Sigmoid colon (tissue), 6 donors: ENCODE measurements at regions not wholly inside any gene's neighbourhood (a gene's known extent, or its start where the extent isn't known, plus 50 kb on each side); places are given as distances from the start of the nearest gene placed in this dataset.

Source experiments
- DNase-seq: peaks from one replicate; pipeline ENCODE4 v3.0.0-alpha.2; 2019
- H3K27ac ChIP-seq, 4 donors: fragments of 200-600 bp; sonication (generic); one replicate each; pipeline ENCODE4 v1.5.1; 2016 to 2019; ENCODE audit warnings: mild to moderate bottlenecking in 1 of 4
- H3K27me3 ChIP-seq, 3 donors: fragments of 200-600 bp; sonication (generic); one replicate each; pipeline ENCODE4 v1.5.1; 2019; ENCODE audit warnings: mild to moderate bottlenecking in 1 of 3
- H3K36me3 ChIP-seq, 4 donors: fragments of 200-600 bp; sonication (generic); one replicate each; pipeline ENCODE4 v1.5.1; 2016 to 2019
- H3K4me1 ChIP-seq, 4 donors: fragments of 200-600 bp; sonication (generic); one replicate each; pipeline ENCODE4 v1.5.1; 2017 to 2019
- H3K4me3 ChIP-seq, 4 donors: fragments of 200-600 bp; sonication (generic); one replicate each; pipeline ENCODE4 v1.5.1; 2017 to 2019; ENCODE audit warnings: mild to moderate bottlenecking in 2 of 4, moderate library complexity in 1 of 4
- H3K9me3 ChIP-seq, 4 donors: fragments of 200-600 bp in 3 of 4; sonication (generic) in 3 of 4; one replicate each; pipeline versions ENCODE4 v1.5.1 to v1.6.1; 2013 to 2019
- EP300 ChIP-seq, 4 donors: sonication (generic); formaldehyde crosslinking; IDR thresholded peaks; one replicate each; pipeline ENCODE4 v1.6.1; 2017; ENCODE audit warnings: antibody characterized with exemption in 4 of 4
- POLR2A ChIP-seq, 2 donors: fragments of 450-650 bp; IDR thresholded peaks; one replicate each; pipeline ENCODE4 v1.6.1; 2016; ENCODE audit warnings: antibody characterized with exemption in 2 of 2, mild to moderate bottlenecking in 2 of 2, moderate library complexity in 2 of 2
- POLR2AphosphoS5 ChIP-seq, 4 donors: sonication (generic); formaldehyde crosslinking; IDR thresholded peaks; one replicate each; pipeline ENCODE4 v1.6.1; 2017; ENCODE audit warnings: antibody characterized with exemption in 4 of 4
- WGBS, 2 donors: extraction: QIAGEN DNeasy Blood & Tissue Kit; methylation state at CpG; one replicate each; pipeline ENCODE4 v1.1.7; 2013; 5-methylcytosine and 5-hydroxymethylcytosine counted together
- intact Hi-C: fragments of 100-400 bp; cut with DNase I; formaldehyde crosslinking; loops from one replicate; pipeline ENCODE4 v1.15.1; 2023
- TF ChIP-seq, protein P1 (sequence below), 4 experiments: fragments of 450-650 bp in 3 of 4; fragments of 200-600 bp in 1 of 4; IDR thresholded peaks; one replicate each; pipeline ENCODE4 v1.5.1; 2016 to 2019; ENCODE audit warnings: antibody characterized with exemption in 4 of 4, mild to moderate bottlenecking in 3 of 4, moderate library complexity in 2 of 4
- donor health status: healthy with polysubstance abuse.
- donor health status: healthy.

DNA sequence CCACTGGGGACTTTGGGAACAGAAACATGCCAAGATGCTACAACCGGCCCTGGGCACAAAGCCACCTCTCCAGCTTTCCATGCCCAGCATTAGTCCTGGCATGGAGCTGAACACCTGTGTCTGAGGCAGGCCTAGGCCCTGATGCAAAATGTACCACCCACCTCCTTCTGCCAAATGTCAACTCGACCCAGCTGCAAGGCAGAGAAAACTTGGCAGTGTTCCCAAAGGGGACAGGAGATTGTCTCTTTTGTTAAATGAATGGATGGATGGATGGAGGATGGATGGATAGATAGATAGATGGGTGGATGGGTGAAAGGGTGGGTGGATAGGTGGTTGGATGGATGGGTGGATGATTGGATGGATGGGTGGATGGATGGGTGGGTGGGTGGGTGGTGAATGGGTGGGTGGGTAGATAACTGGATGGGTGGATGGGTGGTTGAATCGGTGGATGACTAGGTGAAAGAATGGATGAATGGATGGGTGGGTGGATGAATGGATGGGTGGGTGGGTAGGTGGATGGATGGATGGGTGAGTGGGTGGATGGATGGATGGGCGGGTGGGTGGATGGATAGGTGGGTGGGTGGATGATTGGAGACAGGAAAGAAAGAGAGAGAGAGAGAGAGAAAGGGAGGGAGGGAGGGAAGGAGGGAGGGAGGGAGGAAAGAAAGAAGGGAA lies 73.4 kb upstream of the TNRC6C start:
- no peak for DNase-seq
- intact Hi-C loops = loop anchor here (5.0 to 10.0 kb wide), 2 partner anchors 73 to 130 kb away; no protein-coding TSS in a partner anchor
- no peaks in the 10 kb centered on the region for H3K9me3 ChIP-seq
- H3K4me1 ChIP-seq = peaks cover 5 to 32% (median 29%) of the 10 kb centered on the region in 4 donors
- no peaks in the 10 kb centered on the region for H3K27me3 ChIP-seq
- no peak overlapping the region for H3K27ac ChIP-seq
- TF ChIP-seq POLR2AphosphoS5 (IDR thresholded peaks at IDR 0.05) = no peak
- TF ChIP-seq POLR2A (IDR thresholded peaks at IDR 0.05) = no peak
- TF ChIP-seq, protein P1, sequence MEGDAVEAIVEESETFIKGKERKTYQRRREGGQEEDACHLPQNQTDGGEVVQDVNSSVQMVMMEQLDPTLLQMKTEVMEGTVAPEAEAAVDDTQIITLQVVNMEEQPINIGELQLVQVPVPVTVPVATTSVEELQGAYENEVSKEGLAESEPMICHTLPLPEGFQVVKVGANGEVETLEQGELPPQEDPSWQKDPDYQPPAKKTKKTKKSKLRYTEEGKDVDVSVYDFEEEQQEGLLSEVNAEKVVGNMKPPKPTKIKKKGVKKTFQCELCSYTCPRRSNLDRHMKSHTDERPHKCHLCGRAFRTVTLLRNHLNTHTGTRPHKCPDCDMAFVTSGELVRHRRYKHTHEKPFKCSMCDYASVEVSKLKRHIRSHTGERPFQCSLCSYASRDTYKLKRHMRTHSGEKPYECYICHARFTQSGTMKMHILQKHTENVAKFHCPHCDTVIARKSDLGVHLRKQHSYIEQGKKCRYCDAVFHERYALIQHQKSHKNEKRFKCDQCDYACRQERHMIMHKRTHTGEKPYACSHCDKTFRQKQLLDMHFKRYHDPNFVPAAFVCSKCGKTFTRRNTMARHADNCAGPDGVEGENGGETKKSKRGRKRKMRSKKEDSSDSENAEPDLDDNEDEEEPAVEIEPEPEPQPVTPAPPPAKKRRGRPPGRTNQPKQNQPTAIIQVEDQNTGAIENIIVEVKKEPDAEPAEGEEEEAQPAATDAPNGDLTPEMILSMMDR (IDR thresholded peaks at IDR 0.05) = no peak
- no peak for TF ChIP-seq EP300 (IDR thresholded peaks at IDR 0.05)
- no peaks in the 10 kb centered on the region for H3K36me3 ChIP-seq
- WGBS, 2 donors = 71 to 79% methylated on average over 4 of the region's 4 CpGs
- H3K4me3 ChIP-seq = no peak overlapping the region

DNA sequence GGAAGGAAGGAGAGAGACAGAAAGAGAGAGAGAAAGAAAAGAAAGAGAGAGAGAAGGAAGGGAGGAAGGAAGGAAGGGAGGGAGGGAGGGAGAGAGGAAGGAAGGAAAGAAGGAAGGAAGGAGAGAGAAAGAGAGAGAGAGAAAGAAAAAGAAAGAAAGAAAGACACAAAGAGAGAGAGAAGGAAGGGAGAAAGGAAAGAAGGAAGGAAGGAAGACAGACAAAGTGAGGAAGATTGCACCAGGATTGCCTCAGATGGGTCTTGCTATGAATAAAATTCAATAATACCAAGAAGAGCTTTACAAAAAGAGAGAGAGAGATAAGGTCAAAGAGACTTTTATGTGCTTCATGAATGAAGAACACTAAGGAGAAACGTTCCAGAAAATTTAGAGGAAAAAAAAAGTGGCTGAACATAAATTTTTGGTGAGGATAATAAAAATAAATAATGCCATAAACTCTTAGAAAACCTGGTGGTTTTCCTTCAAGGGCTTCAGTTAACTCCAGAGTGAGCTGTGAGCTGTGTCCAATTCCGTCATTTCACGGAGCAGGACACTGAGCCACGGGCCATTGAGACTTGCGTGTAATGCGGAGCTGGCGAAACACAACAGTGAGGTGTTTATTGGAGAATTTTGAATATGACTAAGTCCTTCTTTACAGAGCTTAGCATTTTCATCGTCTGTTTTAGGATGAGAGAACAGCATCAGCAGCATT lies 72.7 kb upstream of the TNRC6C start:
- peaks cover 5 to 32% (median 28%) of the 10 kb centered on the region in 4 donors for H3K4me1 ChIP-seq
- 44 to 72% methylated on average over 8 of the region's 8 CpGs for WGBS, 2 donors
- H3K36me3 ChIP-seq = no peaks in the 10 kb centered on the region
- no peak overlapping the region for H3K27ac ChIP-seq
- TF ChIP-seq POLR2AphosphoS5 (IDR thresholded peaks at IDR 0.05) = no peak
- TF ChIP-seq EP300 (IDR thresholded peaks at IDR 0.05) = no peak
- TF ChIP-seq, protein P1 (IDR thresholded peaks at IDR 0.05) = no peak
- no peak for TF ChIP-seq POLR2A (IDR thresholded peaks at IDR 0.05)
- H3K4me3 ChIP-seq = no peak overlapping the region
- no peaks in the 10 kb centered on the region for H3K27me3 ChIP-seq
- no peaks in the 10 kb centered on the region for H3K9me3 ChIP-seq
- intact Hi-C loops = loop anchor here (2.0 to 10.0 kb wide), 3 partner anchors 73 to 129 kb away; partner anchors contain the start of gene TNRC6C
- DNase-seq = no peak

DNA sequence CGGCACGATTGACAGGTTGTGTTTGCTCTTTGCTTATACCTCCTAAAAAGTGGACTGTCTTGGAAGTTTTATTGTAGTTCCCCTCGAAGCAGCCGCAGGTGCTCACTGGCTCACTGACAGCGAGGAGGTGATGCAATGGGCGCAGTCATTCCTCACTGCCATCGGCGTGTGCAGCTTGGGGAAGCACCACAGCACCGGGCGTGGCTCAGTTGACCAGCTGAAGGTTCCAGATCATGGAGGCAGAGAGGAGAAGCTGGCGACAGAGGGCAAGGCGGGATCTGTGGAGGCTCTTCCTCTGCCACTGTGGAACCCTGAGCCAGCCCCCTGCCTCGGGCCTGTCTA lies 72.1 kb upstream of the TNRC6C start:
- Histone ChIP-seq H3K27me3 (no peaks in the 10 kb centered on the region), H3K36me3 (no peaks in the 10 kb centered on the region), H3K4me1 (peaks cover 5 to 29% (median 22%) of the 10 kb centered on the region in 4 donors), H3K9me3 (no peaks in the 10 kb centered on the region), H3K4me3 (no peak overlapping the region), H3K27ac (no peak overlapping the region)
- DNase-seq = no peak
- intact Hi-C loops = loop anchor here (2.0 to 10.0 kb wide), 3 partner anchors 72 to 128 kb away; partner anchors contain the start of gene TNRC6C
- 20 to 62% methylated on average over 13 of the region's 13 CpGs for WGBS, 2 donors
- no peak for TF ChIP-seq EP300 (IDR thresholded peaks at IDR 0.05)
- TF ChIP-seq POLR2A (IDR thresholded peaks at IDR 0.05) = no peak
- TF ChIP-seq POLR2AphosphoS5 (IDR thresholded peaks at IDR 0.05) = no peak
- TF ChIP-seq, protein P1 (IDR thresholded peaks at IDR 0.05) = no peak

DNA sequence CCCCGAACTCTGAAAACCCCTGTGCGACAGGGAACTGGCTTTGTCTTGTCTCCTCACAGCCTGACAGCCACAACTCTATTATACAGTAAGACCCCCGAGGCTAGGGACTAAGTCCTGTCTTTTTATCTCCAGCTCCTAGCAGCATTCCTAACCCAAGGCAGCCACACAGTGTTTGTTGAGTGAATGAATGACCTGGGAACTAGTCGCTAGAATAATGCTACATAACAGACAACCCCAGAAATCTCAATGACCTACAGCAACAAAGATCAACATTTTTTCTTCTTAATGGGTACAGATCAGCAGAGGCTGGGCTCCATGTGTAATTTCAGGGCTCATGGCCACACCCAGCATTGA lies 71.4 kb upstream of the TNRC6C start:
- intact Hi-C loops = loop anchor here (2.0 to 10.0 kb wide), 3 partner anchors 72 to 128 kb away; partner anchors contain the start of gene TNRC6C

More for the DNA sequence above, 71.4 kb upstream of the TNRC6C start:
- Histone ChIP-seq H3K36me3 (no peaks in the 10 kb centered on the region), H3K9me3 (no peaks in the 10 kb centered on the region), H3K4me1 (peaks cover 5 to 25% (median 16%) of the 10 kb centered on the region in 4 donors), H3K4me3 (peak overlapping the region; percentile 45 to 61 (median 56)), H3K27ac (peak overlapping the region; percentile 65 to 76 (median 66)), H3K27me3 (no peaks in the 10 kb centered on the region)
- DNase-seq = peak; percentile 40
- no peak for TF ChIP-seq POLR2A (IDR thresholded peaks at IDR 0.05)
- TF ChIP-seq POLR2AphosphoS5 (IDR thresholded peaks at IDR 0.05) = no peak
- TF ChIP-seq, protein P1 (IDR thresholded peaks at IDR 0.05) = no peak
- 68 to 77% methylated on average over 4 of the region's 4 CpGs for WGBS, 2 donors
